ENCODE measurements at regions not wholly inside any gene's neighbourhood (a gene's known extent, or its start where the extent isn't known, plus 50 kb on each side); places are given as distances from the start of the nearest gene placed in this dataset.

DNA sequence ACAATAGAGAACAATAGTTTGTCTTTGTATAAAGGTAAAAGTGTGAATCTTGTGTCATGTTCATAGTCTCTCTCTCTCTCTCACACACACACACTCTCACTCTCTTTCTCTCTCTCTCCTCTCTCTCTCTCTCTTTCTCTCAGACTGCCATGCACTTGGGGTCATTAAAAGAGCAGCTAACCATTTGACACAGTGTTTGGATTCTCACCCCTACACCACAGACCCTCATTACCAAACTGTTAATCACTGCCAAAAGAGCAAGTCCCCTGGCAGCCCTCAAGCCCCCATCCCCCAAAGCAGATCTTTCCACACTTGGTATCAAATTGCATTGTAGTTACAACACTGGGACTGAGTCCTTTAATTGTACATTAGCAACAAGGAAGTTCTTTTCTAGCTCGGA lies 305.8 kb upstream of the RSPO3 start (continued):
- peak; percentile 75 for TF ChIP-seq PRDM1 (tag by site-specific recombination; IDR thresholded peaks at IDR 0.05)
- TF ChIP-seq, protein P1, sequence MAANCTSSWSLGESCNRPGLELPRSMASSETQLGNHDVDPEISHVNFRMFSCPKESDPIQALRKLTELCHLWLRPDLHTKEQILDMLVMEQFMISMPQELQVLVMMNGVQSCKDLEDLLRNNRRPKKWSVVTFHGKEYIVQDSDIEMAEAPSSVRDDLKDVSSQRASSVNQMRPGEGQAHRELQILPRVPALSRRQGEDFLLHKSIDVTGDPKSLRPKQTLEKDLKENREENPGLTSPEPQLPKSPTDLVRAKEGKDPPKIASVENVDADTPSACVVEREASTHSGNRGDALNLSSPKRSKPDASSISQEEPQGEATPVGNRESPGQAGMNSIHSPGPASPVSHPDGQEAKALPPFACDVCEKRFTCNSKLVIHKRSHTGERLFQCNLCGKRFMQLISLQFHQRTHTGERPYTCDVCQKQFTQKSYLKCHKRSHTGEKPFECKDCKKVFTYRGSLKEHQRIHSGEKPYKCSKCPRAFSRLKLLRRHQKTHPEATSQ (tag by site-specific recombination; IDR thresholded peaks at IDR 0.05) = no peak
- no peak for TF ChIP-seq ZNF473 (tag by site-specific recombination; IDR thresholded peaks at IDR 0.05)
- TF ChIP-seq RBAK (tag by site-specific recombination; IDR thresholded peaks at IDR 0.05) = no peak
- peak; percentile 47; the same call in 1 of the 2 replicates for TF ChIP-seq ZNF785 (tag by site-specific recombination; IDR thresholded peaks at IDR 0.05)
- TF ChIP-seq, protein P2, sequence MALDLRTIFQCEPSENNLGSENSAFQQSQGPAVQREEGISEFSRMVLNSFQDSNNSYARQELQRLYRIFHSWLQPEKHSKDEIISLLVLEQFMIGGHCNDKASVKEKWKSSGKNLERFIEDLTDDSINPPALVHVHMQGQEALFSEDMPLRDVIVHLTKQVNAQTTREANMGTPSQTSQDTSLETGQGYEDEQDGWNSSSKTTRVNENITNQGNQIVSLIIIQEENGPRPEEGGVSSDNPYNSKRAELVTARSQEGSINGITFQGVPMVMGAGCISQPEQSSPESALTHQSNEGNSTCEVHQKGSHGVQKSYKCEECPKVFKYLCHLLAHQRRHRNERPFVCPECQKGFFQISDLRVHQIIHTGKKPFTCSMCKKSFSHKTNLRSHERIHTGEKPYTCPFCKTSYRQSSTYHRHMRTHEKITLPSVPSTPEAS (tag by site-specific recombination; IDR thresholded peaks at IDR 0.05) = 0 out of 2 replicates have a peak, but pooled peaks have one; percentile 20
- TF ChIP-seq, protein P3, sequence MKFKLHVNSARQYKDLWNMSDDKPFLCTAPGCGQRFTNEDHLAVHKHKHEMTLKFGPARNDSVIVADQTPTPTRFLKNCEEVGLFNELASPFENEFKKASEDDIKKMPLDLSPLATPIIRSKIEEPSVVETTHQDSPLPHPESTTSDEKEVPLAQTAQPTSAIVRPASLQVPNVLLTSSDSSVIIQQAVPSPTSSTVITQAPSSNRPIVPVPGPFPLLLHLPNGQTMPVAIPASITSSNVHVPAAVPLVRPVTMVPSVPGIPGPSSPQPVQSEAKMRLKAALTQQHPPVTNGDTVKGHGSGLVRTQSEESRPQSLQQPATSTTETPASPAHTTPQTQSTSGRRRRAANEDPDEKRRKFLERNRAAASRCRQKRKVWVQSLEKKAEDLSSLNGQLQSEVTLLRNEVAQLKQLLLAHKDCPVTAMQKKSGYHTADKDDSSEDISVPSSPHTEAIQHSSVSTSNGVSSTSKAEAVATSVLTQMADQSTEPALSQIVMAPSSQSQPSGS (tag by site-specific recombination; IDR thresholded peaks at IDR 0.05; ENCODE audit: low read depth) = no peak
- no peak for TF ChIP-seq REPIN1 (tag by site-specific recombination; IDR thresholded peaks at IDR 0.05; ENCODE audit: low read depth)
- TF ChIP-seq ZNF596 (tag by site-specific recombination; IDR thresholded peaks at IDR 0.05) = peak; percentile 90
- TF ChIP-seq, protein P4, sequence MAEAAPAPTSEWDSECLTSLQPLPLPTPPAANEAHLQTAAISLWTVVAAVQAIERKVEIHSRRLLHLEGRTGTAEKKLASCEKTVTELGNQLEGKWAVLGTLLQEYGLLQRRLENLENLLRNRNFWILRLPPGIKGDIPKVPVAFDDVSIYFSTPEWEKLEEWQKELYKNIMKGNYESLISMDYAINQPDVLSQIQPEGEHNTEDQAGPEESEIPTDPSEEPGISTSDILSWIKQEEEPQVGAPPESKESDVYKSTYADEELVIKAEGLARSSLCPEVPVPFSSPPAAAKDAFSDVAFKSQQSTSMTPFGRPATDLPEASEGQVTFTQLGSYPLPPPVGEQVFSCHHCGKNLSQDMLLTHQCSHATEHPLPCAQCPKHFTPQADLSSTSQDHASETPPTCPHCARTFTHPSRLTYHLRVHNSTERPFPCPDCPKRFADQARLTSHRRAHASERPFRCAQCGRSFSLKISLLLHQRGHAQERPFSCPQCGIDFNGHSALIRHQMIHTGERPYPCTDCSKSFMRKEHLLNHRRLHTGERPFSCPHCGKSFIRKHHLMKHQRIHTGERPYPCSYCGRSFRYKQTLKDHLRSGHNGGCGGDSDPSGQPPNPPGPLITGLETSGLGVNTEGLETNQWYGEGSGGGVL (tag by site-specific recombination; IDR thresholded peaks at IDR 0.05) = peak; percentile 48
- no peak for TF ChIP-seq ZNF202 (tag by site-specific recombination; IDR thresholded peaks at IDR 0.05; ENCODE audit: borderline replicate concordance)
- TF ChIP-seq BCL11A (tag by site-specific recombination; IDR thresholded peaks at IDR 0.05; ENCODE audit: low read depth) = no peak
- TF ChIP-seq, protein P5, sequence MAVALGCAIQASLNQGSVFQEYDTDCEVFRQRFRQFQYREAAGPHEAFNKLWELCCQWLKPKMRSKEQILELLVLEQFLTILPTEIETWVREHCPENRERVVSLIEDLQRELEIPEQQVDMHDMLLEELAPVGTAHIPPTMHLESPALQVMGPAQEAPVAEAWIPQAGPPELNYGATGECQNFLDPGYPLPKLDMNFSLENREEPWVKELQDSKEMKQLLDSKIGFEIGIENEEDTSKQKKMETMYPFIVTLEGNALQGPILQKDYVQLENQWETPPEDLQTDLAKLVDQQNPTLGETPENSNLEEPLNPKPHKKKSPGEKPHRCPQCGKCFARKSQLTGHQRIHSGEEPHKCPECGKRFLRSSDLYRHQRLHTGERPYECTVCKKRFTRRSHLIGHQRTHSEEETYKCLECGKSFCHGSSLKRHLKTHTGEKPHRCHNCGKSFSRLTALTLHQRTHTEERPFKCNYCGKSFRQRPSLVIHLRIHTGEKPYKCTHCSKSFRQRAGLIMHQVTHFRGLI (tag by site-specific recombination; IDR thresholded peaks at IDR 0.05) = no peak
- TF ChIP-seq, protein P6, sequence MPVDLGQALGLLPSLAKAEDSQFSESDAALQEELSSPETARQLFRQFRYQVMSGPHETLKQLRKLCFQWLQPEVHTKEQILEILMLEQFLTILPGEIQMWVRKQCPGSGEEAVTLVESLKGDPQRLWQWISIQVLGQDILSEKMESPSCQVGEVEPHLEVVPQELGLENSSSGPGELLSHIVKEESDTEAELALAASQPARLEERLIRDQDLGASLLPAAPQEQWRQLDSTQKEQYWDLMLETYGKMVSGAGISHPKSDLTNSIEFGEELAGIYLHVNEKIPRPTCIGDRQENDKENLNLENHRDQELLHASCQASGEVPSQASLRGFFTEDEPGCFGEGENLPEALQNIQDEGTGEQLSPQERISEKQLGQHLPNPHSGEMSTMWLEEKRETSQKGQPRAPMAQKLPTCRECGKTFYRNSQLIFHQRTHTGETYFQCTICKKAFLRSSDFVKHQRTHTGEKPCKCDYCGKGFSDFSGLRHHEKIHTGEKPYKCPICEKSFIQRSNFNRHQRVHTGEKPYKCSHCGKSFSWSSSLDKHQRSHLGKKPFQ (tag by site-specific recombination; IDR thresholded peaks at IDR 0.05) = peak; percentile 79
- TF ChIP-seq SALL2 (tag by site-specific recombination; IDR thresholded peaks at IDR 0.05; ENCODE audit: borderline replicate concordance) = no peak
- no peak for TF ChIP-seq ZNF274 (IDR thresholded peaks at IDR 0.05; ENCODE audit: low read length)
- no peak for TF ChIP-seq ZNF274 (tag by site-specific recombination; IDR thresholded peaks at IDR 0.05; ENCODE audit: borderline replicate concordance)
- TF ChIP-seq, protein P7, sequence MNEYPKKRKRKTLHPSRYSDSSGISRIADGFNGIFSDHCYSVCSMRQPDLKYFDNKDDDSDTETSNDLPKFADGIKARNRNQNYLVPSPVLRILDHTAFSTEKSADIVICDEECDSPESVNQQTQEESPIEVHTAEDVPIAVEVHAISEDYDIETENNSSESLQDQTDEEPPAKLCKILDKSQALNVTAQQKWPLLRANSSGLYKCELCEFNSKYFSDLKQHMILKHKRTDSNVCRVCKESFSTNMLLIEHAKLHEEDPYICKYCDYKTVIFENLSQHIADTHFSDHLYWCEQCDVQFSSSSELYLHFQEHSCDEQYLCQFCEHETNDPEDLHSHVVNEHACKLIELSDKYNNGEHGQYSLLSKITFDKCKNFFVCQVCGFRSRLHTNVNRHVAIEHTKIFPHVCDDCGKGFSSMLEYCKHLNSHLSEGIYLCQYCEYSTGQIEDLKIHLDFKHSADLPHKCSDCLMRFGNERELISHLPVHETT (tag by site-specific recombination; IDR thresholded peaks at IDR 0.05) = no peak
- no peak for TF ChIP-seq BCL11B (tag by site-specific recombination; IDR thresholded peaks at IDR 0.05; ENCODE audit: low read depth)
- no peak for TF ChIP-seq ZNF37A (tag by site-specific recombination; IDR thresholded peaks at IDR 0.05)
- no peak for TF ChIP-seq SETDB1 (IDR thresholded peaks at IDR 0.05; ENCODE audit: insufficient read length, low read length)

Data from HEK293 (cell line).